ENCODE measurements at regions not wholly inside any gene's neighbourhood (a gene's known extent, or its start where the extent isn't known, plus 50 kb on each side); places are given as distances from the start of the nearest gene placed in this dataset.

DNA sequence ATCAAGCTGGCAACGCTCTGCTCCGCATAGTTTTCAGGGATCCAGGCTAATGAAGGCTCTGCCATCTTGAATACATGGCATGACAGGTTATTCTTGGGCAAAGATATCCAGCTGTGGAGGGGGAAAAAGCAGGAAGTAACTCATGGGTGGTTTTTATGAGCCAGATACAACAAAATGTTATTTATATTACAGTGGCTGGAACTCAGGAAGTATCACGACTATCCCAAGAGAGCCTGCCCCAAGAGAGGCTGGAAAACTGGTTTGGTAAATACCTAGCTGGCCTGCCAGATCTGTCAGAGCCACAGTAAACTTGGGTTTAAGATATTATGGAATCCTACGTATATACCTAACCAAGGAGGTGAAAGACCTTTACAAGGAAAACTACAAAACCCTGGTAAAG is 462.8 kb upstream of the ANKRD30A start:
- Mint-ChIP-seq H3K27me3 (ENCODE audit: low read depth in 2 of 2) (no peaks in the 10 kb centered on the region), H3K36me3 (no peaks in the 10 kb centered on the region), H3K9me3 (peaks cover 0 to 4% of the 10 kb centered on the region in 2 donors), H3K27ac (no peak overlapping the region), H3K4me1 (no peaks in the 10 kb centered on the region), H3K4me3 (no peak overlapping the region)
- H3K9me3 ChIP-seq (ENCODE audit: control insufficient read depth, insufficient read depth, low read length) = no peaks in the 10 kb centered on the region
- intact Hi-C loops (cut with micrococcal nuclease) = no loop called here
- no peaks in the 10 kb centered on the region for H3K36me3 ChIP-seq (ENCODE audit: control insufficient read depth, insufficient read depth, low read length)
- H3K4me3 ChIP-seq (ENCODE audit: low read length) = no peak overlapping the region
- WGBS (ENCODE audit: insufficient coverage) = 68% methylated on average over 4 of the region's 4 CpGs
- DNase-seq (no peak), ATAC-seq (no peak)
- H3K27me3 ChIP-seq (ENCODE audit: control insufficient read depth, insufficient read depth, low read length) = no peaks in the 10 kb centered on the region
- H3K27ac ChIP-seq (ENCODE audit: low read length) = no peak overlapping the region
- no peaks in the 10 kb centered on the region for H3K4me1 ChIP-seq (ENCODE audit: control insufficient read depth, insufficient read depth, low read length)
- TF ChIP-seq, protein P1, sequence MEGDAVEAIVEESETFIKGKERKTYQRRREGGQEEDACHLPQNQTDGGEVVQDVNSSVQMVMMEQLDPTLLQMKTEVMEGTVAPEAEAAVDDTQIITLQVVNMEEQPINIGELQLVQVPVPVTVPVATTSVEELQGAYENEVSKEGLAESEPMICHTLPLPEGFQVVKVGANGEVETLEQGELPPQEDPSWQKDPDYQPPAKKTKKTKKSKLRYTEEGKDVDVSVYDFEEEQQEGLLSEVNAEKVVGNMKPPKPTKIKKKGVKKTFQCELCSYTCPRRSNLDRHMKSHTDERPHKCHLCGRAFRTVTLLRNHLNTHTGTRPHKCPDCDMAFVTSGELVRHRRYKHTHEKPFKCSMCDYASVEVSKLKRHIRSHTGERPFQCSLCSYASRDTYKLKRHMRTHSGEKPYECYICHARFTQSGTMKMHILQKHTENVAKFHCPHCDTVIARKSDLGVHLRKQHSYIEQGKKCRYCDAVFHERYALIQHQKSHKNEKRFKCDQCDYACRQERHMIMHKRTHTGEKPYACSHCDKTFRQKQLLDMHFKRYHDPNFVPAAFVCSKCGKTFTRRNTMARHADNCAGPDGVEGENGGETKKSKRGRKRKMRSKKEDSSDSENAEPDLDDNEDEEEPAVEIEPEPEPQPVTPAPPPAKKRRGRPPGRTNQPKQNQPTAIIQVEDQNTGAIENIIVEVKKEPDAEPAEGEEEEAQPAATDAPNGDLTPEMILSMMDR (IDR thresholded peaks at IDR 0.05) = no peak

DNA sequence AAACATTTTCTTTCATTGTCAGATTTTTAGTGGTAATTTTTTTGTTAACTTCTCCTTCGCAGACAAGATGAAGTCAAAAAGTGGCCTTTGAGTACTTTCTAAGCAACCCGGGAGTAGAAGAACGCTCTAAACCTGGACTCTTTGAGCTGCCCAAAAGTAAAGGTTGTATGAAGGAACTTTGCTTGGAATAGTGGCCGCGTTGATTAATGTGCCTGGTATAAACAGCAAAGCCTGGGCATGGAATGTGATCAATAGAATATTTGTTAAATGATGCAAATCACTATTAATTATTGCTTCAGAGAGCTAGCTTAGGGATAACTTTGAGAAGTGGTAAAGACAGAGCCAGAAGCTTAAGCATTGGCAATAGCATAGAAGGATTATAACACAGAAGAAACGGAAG is 475.1 kb upstream of the ANKRD30A start:
- H3K36me3 ChIP-seq (ENCODE audit: control insufficient read depth, insufficient read depth, low read length) = no peaks in the 10 kb centered on the region
- WGBS (ENCODE audit: insufficient coverage) = 90% methylated on average over 6 of the region's 6 CpGs

DNA sequence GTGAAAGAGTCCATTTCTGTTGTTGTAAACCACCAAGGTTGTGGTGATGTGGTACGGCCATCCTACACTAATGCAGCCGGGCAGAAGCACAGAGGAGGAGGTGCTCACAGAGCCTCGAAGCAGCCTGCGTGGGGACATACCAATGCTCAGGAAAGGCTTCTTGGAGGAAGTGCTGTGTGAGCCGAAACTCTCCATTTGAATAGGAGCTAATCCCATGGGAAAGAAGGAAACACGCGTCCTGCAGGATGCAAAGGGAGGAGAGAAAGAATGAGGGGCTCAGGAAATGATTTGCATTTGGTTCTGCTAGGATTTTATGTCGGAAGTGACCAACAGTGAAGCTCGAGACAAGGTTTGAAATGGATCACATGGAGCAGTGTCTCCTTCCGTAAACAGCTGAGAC is 477.9 kb upstream of the ANKRD30A start:
- H3K9me3 ChIP-seq (ENCODE audit: control insufficient read depth, insufficient read depth, low read length) = no peaks in the 10 kb centered on the region
- no peak overlapping the region for H3K4me3 ChIP-seq (ENCODE audit: low read length)
- H3K9me3 Mint-ChIP-seq = peaks cover 2 to 8% of the 10 kb centered on the region in 2 donors
- no peaks in the 10 kb centered on the region for H3K4me1 Mint-ChIP-seq
- H3K36me3 ChIP-seq (ENCODE audit: control insufficient read depth, insufficient read depth, low read length) = no peaks in the 10 kb centered on the region
- TF ChIP-seq, protein P1 (IDR thresholded peaks at IDR 0.05) = no peak
- H3K27ac ChIP-seq (ENCODE audit: low read length) = no peak overlapping the region
- H3K27me3 ChIP-seq (ENCODE audit: control insufficient read depth, insufficient read depth, low read length) = no peaks in the 10 kb centered on the region
- WGBS (ENCODE audit: insufficient coverage) = 86% methylated on average over 10 of the region's 10 CpGs
- no peak overlapping the region for H3K4me3 Mint-ChIP-seq
- H3K4me1 ChIP-seq (ENCODE audit: control insufficient read depth, insufficient read depth, low read length) = no peaks in the 10 kb centered on the region
- DNase-seq (no peak), ATAC-seq (no peak)
- no peaks in the 10 kb centered on the region for H3K36me3 Mint-ChIP-seq
- intact Hi-C loops (cut with micrococcal nuclease) = no loop called here
- no peak overlapping the region for H3K27ac Mint-ChIP-seq
- peaks cover 0 to 3% of the 10 kb centered on the region in 2 donors for H3K27me3 Mint-ChIP-seq (ENCODE audit: low read depth in 2 of 2)

More for the DNA sequence above, 475.1 kb upstream of the ANKRD30A start:
- ATAC-seq (no peak), DNase-seq (no peak)
- Histone ChIP-seq H3K9me3 (ENCODE audit: control insufficient read depth, insufficient read depth, low read length) (no peaks in the 10 kb centered on the region), H3K4me1 (ENCODE audit: control insufficient read depth, insufficient read depth, low read length) (no peaks in the 10 kb centered on the region), H3K27ac (ENCODE audit: low read length) (no peak overlapping the region), H3K27me3 (ENCODE audit: control insufficient read depth, insufficient read depth, low read length) (no peaks in the 10 kb centered on the region), H3K4me3 (ENCODE audit: low read length) (no peak overlapping the region)
- no peaks in the 10 kb centered on the region for H3K36me3 Mint-ChIP-seq
- peaks cover 0 to 3% of the 10 kb centered on the region in 2 donors for H3K27me3 Mint-ChIP-seq (ENCODE audit: low read depth in 2 of 2)
- no peak overlapping the region for H3K27ac Mint-ChIP-seq
- TF ChIP-seq, protein P1 (IDR thresholded peaks at IDR 0.05) = no peak
- H3K4me3 Mint-ChIP-seq = no peak overlapping the region
- intact Hi-C loops (cut with micrococcal nuclease) = no loop called here
- peaks cover 5 to 8% of the 10 kb centered on the region in 2 donors for H3K9me3 Mint-ChIP-seq
- H3K4me1 Mint-ChIP-seq = no peaks in the 10 kb centered on the region

DNA sequence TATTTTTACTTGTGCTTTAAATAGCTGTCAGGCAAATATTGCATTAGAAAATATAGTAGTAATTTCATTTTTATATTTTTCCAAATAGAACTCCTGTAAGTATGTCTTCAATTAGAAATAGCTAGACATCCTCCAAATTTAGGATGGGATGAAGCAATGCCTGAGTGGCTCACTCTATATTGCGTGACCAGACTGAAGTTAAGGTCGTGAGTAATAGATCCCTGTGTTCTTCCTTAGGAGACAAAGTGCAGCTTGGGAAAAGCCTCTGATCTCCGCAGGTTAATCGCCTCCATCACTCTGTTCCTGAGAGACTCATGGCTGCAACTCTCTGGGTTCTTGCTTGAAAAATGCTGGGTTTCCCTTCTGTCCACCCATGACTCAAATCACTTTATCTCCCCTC is 484.8 kb upstream of the ANKRD30A start:
- no peaks in the 10 kb centered on the region for H3K4me1 ChIP-seq (ENCODE audit: control insufficient read depth, insufficient read depth, low read length)
- peaks cover 0 to 2% of the 10 kb centered on the region in 2 donors for H3K9me3 Mint-ChIP-seq
- no peaks in the 10 kb centered on the region for H3K36me3 Mint-ChIP-seq
- H3K27me3 Mint-ChIP-seq (ENCODE audit: low read depth in 2 of 2) = no peaks in the 10 kb centered on the region
- peaks cover 2% of the 10 kb centered on the region for H3K9me3 ChIP-seq (ENCODE audit: control insufficient read depth, insufficient read depth, low read length)
- H3K27ac Mint-ChIP-seq = no peak overlapping the region
- TF ChIP-seq, protein P1 (IDR thresholded peaks at IDR 0.05) = no peak
- no peaks in the 10 kb centered on the region for H3K4me1 Mint-ChIP-seq
- H3K4me3 Mint-ChIP-seq = no peak overlapping the region
- DNase-seq (no peak), ATAC-seq (no peak)
- no peaks in the 10 kb centered on the region for H3K36me3 ChIP-seq (ENCODE audit: control insufficient read depth, insufficient read depth, low read length)
- no peak overlapping the region for H3K27ac ChIP-seq (ENCODE audit: low read length)
- WGBS (ENCODE audit: insufficient coverage) = 93% methylated on average over 4 of the region's 4 CpGs
- no peaks in the 10 kb centered on the region for H3K27me3 ChIP-seq (ENCODE audit: control insufficient read depth, insufficient read depth, low read length)
- H3K4me3 ChIP-seq (ENCODE audit: low read length) = no peak overlapping the region
- intact Hi-C loops (cut with micrococcal nuclease) = no loop called here

All from natural killer cell (primary cell).